Tibial nerve (tissue), 3 donors: ENCODE measurements at regions not wholly inside any gene's neighbourhood (a gene's known extent, or its start where the extent isn't known, plus 50 kb on each side); places are given as distances from the start of the nearest gene placed in this dataset.

Source experiments
- CTCF ChIP-seq, 5 experiments: fragments of 200-600 bp in 3 of 5; fragments of 450-650 bp in 2 of 5; sonication (generic) in 3 of 5; IDR thresholded peaks; one replicate each; pipeline ENCODE4 v1.5.1; 2016 to 2019; ENCODE audit warnings: antibody characterized with exemption in 5 of 5, mild to moderate bottlenecking in 3 of 5, moderate library complexity in 2 of 5
- POLR2A ChIP-seq, 2 donors: fragments of 450-650 bp; IDR thresholded peaks; one replicate each; pipeline ENCODE4 v1.6.1; 2017; ENCODE audit warnings: antibody characterized with exemption in 2 of 2, mild to moderate bottlenecking in 2 of 2, moderate library complexity in 2 of 2

DNA sequence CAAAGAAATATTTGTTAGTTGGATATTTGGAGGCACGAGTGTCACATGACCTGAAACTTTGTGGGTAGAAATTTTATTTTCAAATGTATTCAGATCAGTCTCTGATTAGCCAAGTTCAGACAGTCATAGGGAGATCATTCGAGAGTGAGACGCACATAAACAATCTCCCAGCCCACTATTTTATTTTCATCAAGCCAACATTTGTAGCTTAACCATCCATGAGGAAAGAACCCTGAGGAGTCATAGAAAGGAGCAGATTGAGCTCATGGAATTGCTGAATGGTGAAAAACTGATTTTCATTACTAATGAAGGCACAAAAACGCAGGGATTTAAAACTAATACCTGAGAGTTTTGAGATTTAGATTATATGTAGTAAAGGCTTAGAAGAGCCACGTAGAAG is 548.7 kb downstream of the NSUN3 start:
- TF ChIP-seq CTCF (IDR thresholded peaks at IDR 0.05): no peak
- no peak for TF ChIP-seq POLR2A (IDR thresholded peaks at IDR 0.05)
